GM23338 (cell line): ENCODE measurements at regions not wholly inside any gene's neighbourhood (a gene's known extent, or its start where the extent isn't known, plus 50 kb on each side); places are given as distances from the start of the nearest gene placed in this dataset.
A peak's percentile ranks its signal among the peaks of the same experiment; 100 is the strongest.

Experiments
- ATAC-seq: fragments of 200-7000 bp; cut with Tn5 transposase; 3 replicates; pipeline ENCODE4 v1.9.1; 2020
- DNase-seq: peaks from one replicate; pipeline ENCODE4 v3.0.0-alpha.2; 2015; ENCODE audit warnings: low spot score
- H2AFZ ChIP-seq: fragments of 200-600 bp; sonication (generic); 2 replicates; pipeline ENCODE4 v1.8.0; 2016; ENCODE audit warnings: antibody characterized with exemption, mild to moderate bottlenecking, moderate library complexity
- H3F3A ChIP-seq: fragments of 200-600 bp; sonication (generic); replicated peaks from 2 replicates; pipeline ENCODE4 v1.8.0; 2017; ENCODE audit warnings: antibody characterized with exemption, mixed run types, low read depth
- H3K27ac ChIP-seq: fragments of 200-600 bp; sonication (generic); 2 replicates; pipeline ENCODE4 v1.6.1; 2016; ENCODE audit warnings: low read depth
- H3K27me3 ChIP-seq: fragments of 200-600 bp; sonication (generic); 2 replicates; pipeline ENCODE4 v1.8.0; 2016; ENCODE audit warnings: mild to moderate bottlenecking, mixed run types, moderate library complexity; ENCODE audit not compliant: insufficient read depth
- H3K36me3 ChIP-seq: fragments of 200-600 bp; sonication (generic); 2 replicates; pipeline ENCODE4 v1.8.0; 2016; ENCODE audit warnings: mild to moderate bottlenecking; ENCODE audit not compliant: insufficient read depth
- H3K4me1 ChIP-seq: fragments of 200-600 bp; sonication (generic); 2 replicates; pipeline ENCODE4 v1.8.0; 2016; ENCODE audit warnings: mild to moderate bottlenecking, moderate library complexity; ENCODE audit not compliant: insufficient read depth
- H3K4me2 ChIP-seq: fragments of 200-600 bp; sonication (generic); 2 replicates; pipeline ENCODE4 v1.7.1; 2017; ENCODE audit warnings: mixed run types
- H3K4me3 ChIP-seq: fragments of 200-600 bp; sonication (generic); 2 replicates; pipeline ENCODE4 v1.6.1; 2016; ENCODE audit warnings: mixed run types
- H3K79me2 ChIP-seq: fragments of 200-600 bp; sonication (generic); replicated peaks from 2 replicates; pipeline ENCODE4 v1.8.0; 2017; ENCODE audit warnings: mild to moderate bottlenecking; ENCODE audit not compliant: insufficient read depth
- H3K9me2 ChIP-seq: fragments of 200-600 bp; sonication (generic); 2 replicates; pipeline ENCODE4 v1.8.0; 2017; ENCODE audit not compliant: insufficient read depth
- H4K20me1 ChIP-seq: fragments of 200-600 bp; sonication (generic); replicated peaks from 2 replicates; pipeline ENCODE4 v1.8.0; 2017; ENCODE audit warnings: mild to moderate bottlenecking; ENCODE audit not compliant: insufficient read depth
- H3K27ac Mint-ChIP-seq: 2 replicates; pipeline ENCODE4 v1.8.0; 2020; ENCODE audit warnings: inconsistent platforms, mild to moderate bottlenecking, moderate library complexity, mixed read lengths
- H3K27me3 Mint-ChIP-seq: 3 replicates; pipeline ENCODE4 v1.8.0; 2022; ENCODE audit warnings: low read depth, mild to moderate bottlenecking, moderate library complexity, mixed read lengths, inconsistent platforms; ENCODE audit not compliant: insufficient read depth, poor library complexity
- H3K36me3 Mint-ChIP-seq: 3 replicates; pipeline ENCODE4 v1.8.0; 2021; ENCODE audit warnings: low read depth, mild to moderate bottlenecking, inconsistent platforms, moderate library complexity, mixed read lengths
- H3K4me1 Mint-ChIP-seq: 3 replicates; pipeline ENCODE4 v1.8.0; 2020; ENCODE audit warnings: mild to moderate bottlenecking, inconsistent platforms, mixed read lengths
- H3K4me3 Mint-ChIP-seq: 3 replicates; pipeline ENCODE4 v1.8.0; 2021; ENCODE audit warnings: moderate library complexity, mild to moderate bottlenecking, inconsistent platforms, mixed read lengths
- H3K9me3 Mint-ChIP-seq: 3 replicates; pipeline ENCODE4 v1.8.0; 2020; ENCODE audit warnings: moderate library complexity, mild to moderate bottlenecking, inconsistent platforms, mixed read lengths
- CREB1 ChIP-seq: fragments of 250-450 bp; sonication (Bioruptor Pico); IDR thresholded peaks from 2 replicates; pipeline ENCODE4 v1.5.0; 2020; ENCODE audit warnings: low read depth, mild to moderate bottlenecking, moderate library complexity
- CTCF ChIP-seq, 2 experiments: fragments of 200-600 bp in 1 of 2; sonication (generic) in 1 of 2; conservative IDR thresholded peaks; 2 replicates each; pipeline versions ENCODE4 v1.5.1 to v1.6.1; 2016 to 2017; ENCODE audit warnings: antibody characterized with exemption in 2 of 2, low read depth in 2 of 2, mild to moderate bottlenecking in 2 of 2, moderate library complexity in 1 of 2
- ETS1 ChIP-seq: IDR thresholded peaks from 2 replicates; pipeline ENCODE4 v1.6.1; 2016; ENCODE audit warnings: antibody characterized with exemption
- EZH2 ChIP-seq: fragments of 200-600 bp; sonication (generic); IDR thresholded peaks from one replicate; pipeline ENCODE4 v1.8.0; 2017; ENCODE audit warnings: antibody characterized with exemption, mild to moderate bottlenecking, low read depth; ENCODE audit not compliant: unreplicated experiment
- EZH2phosphoT487 ChIP-seq: fragments of 200-600 bp; sonication (generic); IDR thresholded peaks from one replicate; pipeline ENCODE4 v1.8.1; 2018; ENCODE audit warnings: antibody characterized with exemption; ENCODE audit not compliant: unreplicated experiment
- JUNB ChIP-seq: IDR thresholded peaks from one replicate; pipeline ENCODE4 v1.6.1; 2016; ENCODE audit warnings: antibody characterized with exemption; ENCODE audit not compliant: unreplicated experiment
- NANOG ChIP-seq: IDR thresholded peaks from 2 replicates; pipeline ENCODE4 v1.6.1; 2016; ENCODE audit warnings: antibody characterized with exemption, borderline replicate concordance
- POLR2AphosphoS5 ChIP-seq: IDR thresholded peaks from 2 replicates; pipeline ENCODE4 v1.6.1; 2016; ENCODE audit warnings: antibody characterized with exemption, low read depth
- REST ChIP-seq: IDR thresholded peaks from one replicate; pipeline ENCODE4 v1.6.1; 2018; ENCODE audit warnings: antibody characterized with exemption; ENCODE audit not compliant: unreplicated experiment
- STAT1 ChIP-seq: IDR thresholded peaks from one replicate; pipeline ENCODE4 v1.6.1; 2016; ENCODE audit warnings: antibody characterized with exemption; ENCODE audit not compliant: unreplicated experiment
- ZNF114 ChIP-seq: fragments of 250-450 bp; sonication (Bioruptor Pico); IDR thresholded peaks from 2 replicates; pipeline ENCODE4 v1.5.0; 2020; ENCODE audit warnings: mild to moderate bottlenecking, moderate library complexity
- ZNF331 ChIP-seq: fragments of 250-450 bp; sonication (Bioruptor Pico); IDR thresholded peaks from 2 replicates; pipeline ENCODE4 v1.5.0; 2020; ENCODE audit warnings: low read depth, mild to moderate bottlenecking, moderate library complexity
- ZNF462 ChIP-seq: fragments of 250-450 bp; sonication (Bioruptor Pico); IDR thresholded peaks from 2 replicates; pipeline ENCODE4 v1.5.0; 2020; ENCODE audit warnings: mild to moderate bottlenecking, moderate library complexity

GRCh38 chr1:234973426-234974250 is 155.0 kb downstream of the TOMM20 start:
- H3K36me3 ChIP-seq: no peaks in the 10 kb centered on the region
- peaks cover 43% of the 10 kb centered on the region for H3K4me1 Mint-ChIP-seq
- ATAC-seq: no peak
- no peaks in the 10 kb centered on the region for H3K79me2 ChIP-seq
- no peaks in the 10 kb centered on the region for H4K20me1 ChIP-seq
- no peak overlapping the region for H3K27ac ChIP-seq
- no peaks in the 10 kb centered on the region for H3K9me3 Mint-ChIP-seq
- H3K27me3 Mint-ChIP-seq: peaks cover 4% of the 10 kb centered on the region
- H3K4me1 ChIP-seq: peaks cover 19% of the 10 kb centered on the region
- H3F3A ChIP-seq: peaks cover 7% of the 10 kb centered on the region; the same call in 1 of the 2 replicates
- H3K27me3 ChIP-seq: no peaks in the 10 kb centered on the region
- H3K4me3 ChIP-seq: no peak overlapping the region
- H3K9me2 ChIP-seq: 0 out of 2 replicates have a peak, but pooled peaks cover 2% of the 10 kb centered on the region
- no peak overlapping the region for H3K4me2 ChIP-seq
- TF ChIP-seq ZNF114 (CRISPR knock-in tag) (no peak), ZNF331 (CRISPR knock-in tag) (no peak), JUNB (no peak), ZNF462 (CRISPR knock-in tag) (no peak), REST (no peak), CTCF (conservative IDR thresholded peaks at IDR 0.05; ENCODE audit: low read depth in 2 of 2) (no peak), ETS1 (no peak), NANOG (no peak), POLR2AphosphoS5 (no peak), CREB1 (no peak), STAT1 (no peak), EZH2 (no peak), EZH2phosphoT487 (no peak)
- H3K27ac Mint-ChIP-seq: no peak overlapping the region
- no peak overlapping the region for H3K4me3 Mint-ChIP-seq
- H2AFZ ChIP-seq: 0 out of 2 replicates have a peak overlapping the region, but pooled peaks have one; percentile 32
- DNase-seq: no peak
- H3K36me3 Mint-ChIP-seq: no peaks in the 10 kb centered on the region
